ENCODE measurements at regions not wholly inside any gene's neighbourhood (a gene's known extent, or its start where the extent isn't known, plus 50 kb on each side); places are given as distances from the start of the nearest gene placed in this dataset.

DNA sequence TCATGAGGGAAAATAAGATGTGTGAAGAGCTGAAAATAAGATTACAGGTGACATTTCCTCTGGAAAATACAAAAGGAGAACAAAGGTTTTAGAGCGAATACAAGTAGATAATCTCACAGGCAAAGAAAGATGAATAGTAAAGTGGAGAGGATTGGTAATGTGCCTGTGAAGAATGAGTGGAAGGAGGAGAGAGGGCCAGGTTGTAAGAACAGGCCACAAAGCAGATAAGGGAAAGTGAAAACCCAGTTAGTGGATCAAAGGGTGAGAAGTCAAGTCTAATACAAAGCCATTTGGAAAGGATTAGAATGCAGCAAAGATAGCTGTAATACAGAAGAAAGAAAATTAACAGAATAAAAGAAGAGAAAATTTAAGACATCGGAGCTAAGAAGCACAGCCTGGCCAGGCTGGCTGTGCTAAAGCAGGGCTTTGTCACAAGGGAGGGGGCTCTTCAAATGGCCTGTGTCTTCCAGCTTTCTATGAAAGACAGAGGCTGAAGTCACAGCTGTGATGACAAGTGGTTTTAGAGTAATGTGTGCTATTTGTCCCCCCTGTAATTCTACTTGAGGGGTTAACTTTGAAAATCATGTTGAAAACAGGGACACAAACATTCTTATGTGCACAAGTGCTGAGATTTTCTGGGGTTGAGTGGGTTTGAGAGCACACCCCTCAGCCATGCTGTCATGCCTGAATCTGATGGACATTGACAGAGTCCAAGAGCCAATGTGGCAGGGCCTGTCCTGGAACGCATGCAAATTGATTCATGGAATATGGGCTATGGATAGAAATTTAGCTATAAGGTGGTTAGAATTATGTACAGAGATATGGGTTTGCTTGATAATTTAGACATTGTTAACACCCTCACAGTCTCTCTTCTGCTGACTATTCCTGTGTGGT, 344.5 kb upstream of the NAV3 start:
- H3K4me1 ChIP-seq (ENCODE audit: insufficient read depth): no peaks in the 10 kb centered on the region
- no peaks in the 10 kb centered on the region for H3K36me3 ChIP-seq (replicated peaks; ENCODE audit: insufficient read depth, low read depth)
- no peaks in the 10 kb centered on the region for H3K9me2 ChIP-seq (replicated peaks; ENCODE audit: insufficient read depth)
- DNase-seq (ENCODE audit: low spot score): no peak
- H3K27me3 ChIP-seq: no peaks in the 10 kb centered on the region
- no peak overlapping the region for H2AFZ ChIP-seq
- H3K79me2 ChIP-seq: no peaks in the 10 kb centered on the region
- H3K4me2 ChIP-seq: no peak overlapping the region
- no peak overlapping the region for H3K4me3 ChIP-seq
- H3K9me3 ChIP-seq (ENCODE audit: low read depth): no peaks in the 10 kb centered on the region
- TF ChIP-seq, protein P1, sequence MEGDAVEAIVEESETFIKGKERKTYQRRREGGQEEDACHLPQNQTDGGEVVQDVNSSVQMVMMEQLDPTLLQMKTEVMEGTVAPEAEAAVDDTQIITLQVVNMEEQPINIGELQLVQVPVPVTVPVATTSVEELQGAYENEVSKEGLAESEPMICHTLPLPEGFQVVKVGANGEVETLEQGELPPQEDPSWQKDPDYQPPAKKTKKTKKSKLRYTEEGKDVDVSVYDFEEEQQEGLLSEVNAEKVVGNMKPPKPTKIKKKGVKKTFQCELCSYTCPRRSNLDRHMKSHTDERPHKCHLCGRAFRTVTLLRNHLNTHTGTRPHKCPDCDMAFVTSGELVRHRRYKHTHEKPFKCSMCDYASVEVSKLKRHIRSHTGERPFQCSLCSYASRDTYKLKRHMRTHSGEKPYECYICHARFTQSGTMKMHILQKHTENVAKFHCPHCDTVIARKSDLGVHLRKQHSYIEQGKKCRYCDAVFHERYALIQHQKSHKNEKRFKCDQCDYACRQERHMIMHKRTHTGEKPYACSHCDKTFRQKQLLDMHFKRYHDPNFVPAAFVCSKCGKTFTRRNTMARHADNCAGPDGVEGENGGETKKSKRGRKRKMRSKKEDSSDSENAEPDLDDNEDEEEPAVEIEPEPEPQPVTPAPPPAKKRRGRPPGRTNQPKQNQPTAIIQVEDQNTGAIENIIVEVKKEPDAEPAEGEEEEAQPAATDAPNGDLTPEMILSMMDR (IDR thresholded peaks at IDR 0.05; ENCODE audit: poor library complexity): no peak
- TF ChIP-seq EZH2phosphoT487 (IDR thresholded peaks at IDR 0.05; ENCODE audit: low read depth, severe bottlenecking, unreplicated experiment): no peak
- no peak for TF ChIP-seq EZH2 (IDR thresholded peaks at IDR 0.05; ENCODE audit: borderline replicate concordance)
- WGBS (ENCODE audit: low lambda C conversion rate, missing lambda C conversion rate): 76% methylated on average over 3 of the region's 3 CpGs
- no peak overlapping the region for H3K27ac ChIP-seq
- H4K20me1 ChIP-seq (ENCODE audit: insufficient read depth, poor library complexity, severe bottlenecking): no peaks in the 10 kb centered on the region

DNA sequence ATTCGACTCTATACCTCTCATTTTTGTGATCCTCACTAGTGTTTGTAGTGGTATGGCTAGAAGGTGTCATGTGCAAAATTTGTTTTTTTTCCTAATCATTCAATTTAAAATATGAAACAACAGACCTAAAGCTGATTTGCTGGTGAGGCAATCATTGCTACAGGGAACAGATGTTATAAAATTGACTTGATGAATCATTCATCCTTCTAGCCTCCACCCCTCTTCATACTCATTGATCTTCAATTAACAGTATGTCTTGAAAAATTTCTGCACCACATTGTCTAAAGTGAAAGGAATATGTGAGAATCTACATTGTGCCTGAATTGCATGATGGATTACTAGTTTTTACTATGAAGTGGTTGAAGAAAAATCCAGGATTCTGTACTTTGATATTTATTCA, 349.0 kb upstream of the NAV3 start:
- WGBS (ENCODE audit: low lambda C conversion rate, missing lambda C conversion rate): 92% methylated on average over 1 of the region's 1 CpG
- no peaks in the 10 kb centered on the region for H3K9me3 ChIP-seq (ENCODE audit: low read depth)
- H3K4me1 ChIP-seq (ENCODE audit: insufficient read depth): no peaks in the 10 kb centered on the region
- no peak for DNase-seq (ENCODE audit: low spot score)
- no peaks in the 10 kb centered on the region for H3K9me2 ChIP-seq (replicated peaks; ENCODE audit: insufficient read depth)
- no peak overlapping the region for H3K4me2 ChIP-seq
- TF ChIP-seq EZH2phosphoT487 (IDR thresholded peaks at IDR 0.05; ENCODE audit: low read depth, severe bottlenecking, unreplicated experiment): no peak
- TF ChIP-seq, protein P1 (IDR thresholded peaks at IDR 0.05; ENCODE audit: poor library complexity): no peak
- no peak for TF ChIP-seq EZH2 (IDR thresholded peaks at IDR 0.05; ENCODE audit: borderline replicate concordance)
- H3K36me3 ChIP-seq (replicated peaks; ENCODE audit: insufficient read depth, low read depth): no peaks in the 10 kb centered on the region
- no peaks in the 10 kb centered on the region for H4K20me1 ChIP-seq (ENCODE audit: insufficient read depth, poor library complexity, severe bottlenecking)
- no peaks in the 10 kb centered on the region for H3K27me3 ChIP-seq
- no peak overlapping the region for H2AFZ ChIP-seq
- no peak overlapping the region for H3K4me3 ChIP-seq
- no peak overlapping the region for H3K27ac ChIP-seq
- no peaks in the 10 kb centered on the region for H3K79me2 ChIP-seq

DNA sequence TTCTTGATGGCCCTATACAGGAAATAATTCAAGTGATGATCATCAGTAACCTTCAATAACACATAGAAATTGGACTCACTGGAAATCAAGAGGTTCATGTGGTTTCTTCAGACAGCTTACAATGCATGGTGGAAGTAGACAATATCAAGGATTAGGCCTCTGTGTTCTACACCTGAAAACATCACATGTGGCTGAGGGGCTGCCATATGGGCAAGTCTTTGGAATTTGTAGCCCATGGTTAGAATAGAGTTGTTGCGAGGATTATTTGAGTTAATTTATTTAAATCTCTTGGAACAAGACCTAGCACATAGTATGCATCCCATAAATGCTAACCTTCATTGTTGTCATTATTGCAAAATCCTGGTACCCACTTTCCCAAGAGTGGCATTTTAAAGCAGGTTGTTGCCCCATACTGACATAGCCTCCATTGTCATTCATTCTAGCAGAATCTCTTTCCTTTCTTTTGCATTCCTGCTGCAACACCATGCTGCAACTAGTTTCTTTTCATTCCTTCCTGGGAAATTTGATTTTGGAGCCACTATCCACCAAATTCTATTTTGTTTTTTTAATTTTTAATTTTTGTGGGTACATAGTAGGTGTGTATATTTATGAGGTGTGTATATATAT, 352.7 kb upstream of the NAV3 start:
- no peak overlapping the region for H3K4me2 ChIP-seq
- H4K20me1 ChIP-seq (ENCODE audit: insufficient read depth, poor library complexity, severe bottlenecking): no peaks in the 10 kb centered on the region
- no peak overlapping the region for H2AFZ ChIP-seq

More for the DNA sequence above, 352.7 kb upstream of the NAV3 start:
- DNase-seq (ENCODE audit: low spot score): no peak
- TF ChIP-seq, protein P1 (IDR thresholded peaks at IDR 0.05; ENCODE audit: poor library complexity): no peak
- no peak for TF ChIP-seq EZH2 (IDR thresholded peaks at IDR 0.05; ENCODE audit: borderline replicate concordance)
- TF ChIP-seq EZH2phosphoT487 (IDR thresholded peaks at IDR 0.05; ENCODE audit: low read depth, severe bottlenecking, unreplicated experiment): no peak
- no peaks in the 10 kb centered on the region for H3K9me2 ChIP-seq (replicated peaks; ENCODE audit: insufficient read depth)
- H3K27me3 ChIP-seq: no peaks in the 10 kb centered on the region
- H3K27ac ChIP-seq: no peak overlapping the region
- H3K4me1 ChIP-seq (ENCODE audit: insufficient read depth): no peaks in the 10 kb centered on the region
- no peaks in the 10 kb centered on the region for H3K9me3 ChIP-seq (ENCODE audit: low read depth)
- no peaks in the 10 kb centered on the region for H3K36me3 ChIP-seq (replicated peaks; ENCODE audit: insufficient read depth, low read depth)
- no peaks in the 10 kb centered on the region for H3K79me2 ChIP-seq
- WGBS (ENCODE audit: low lambda C conversion rate, missing lambda C conversion rate): 96% methylated on average over 1 of the region's 1 CpG
- H3K4me3 ChIP-seq: no peak overlapping the region
